ENCODE measurements at regions not wholly inside any gene's neighbourhood (a gene's known extent, or its start where the extent isn't known, plus 50 kb on each side); places are given as distances from the start of the nearest gene placed in this dataset.

DNA sequence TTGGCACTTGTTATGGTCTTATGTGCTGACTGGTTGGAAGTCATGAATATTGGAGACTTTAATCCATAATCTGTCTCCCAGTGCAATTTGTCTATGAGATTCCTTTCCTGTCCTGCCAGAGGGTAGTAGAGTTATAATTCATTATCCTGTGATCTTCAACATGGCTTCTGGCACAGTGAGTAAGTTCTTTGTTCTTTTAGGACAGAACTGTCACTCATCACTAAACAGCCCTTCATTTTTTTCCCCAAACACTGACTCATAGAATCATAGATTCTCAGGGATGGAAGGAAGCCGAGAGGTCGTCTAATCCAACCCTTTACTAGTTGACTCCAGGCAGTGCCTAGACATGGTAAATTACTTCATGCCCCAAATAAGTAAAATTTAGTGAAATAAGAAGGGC, 78.4 kb downstream of the LUZP4 start:
- no peaks in the 10 kb centered on the region for H3K27me3 Mint-ChIP-seq
- H3K27me3 ChIP-seq (ENCODE audit: control insufficient read depth in 1 of 2, insufficient read depth in 2 of 2, low read length in 2 of 2): no peaks in the 10 kb centered on the region
- no peaks in the 10 kb centered on the region for H3K36me3 ChIP-seq (ENCODE audit: insufficient read depth, low read length)
- ChIA-PET CTCF (no interaction called here), POLR2A (no interaction called here)
- ATAC-seq (ENCODE audit: poor library complexity): no peak
- H3K27ac ChIP-seq (ENCODE audit: low read depth in 1 of 2, low read length in 2 of 2): no peak overlapping the region
- peaks cover 3% of the 10 kb centered on the region for H3K9me3 Mint-ChIP-seq
- H3K4me1 ChIP-seq (ENCODE audit: insufficient read depth, low read length): no peaks in the 10 kb centered on the region
- DNase-seq: no peak
- no peaks in the 10 kb centered on the region for H3K9me3 ChIP-seq (ENCODE audit: control insufficient read depth in 1 of 2, insufficient read depth in 1 of 2, low read length in 2 of 2)
- H3K27ac Mint-ChIP-seq: no peak overlapping the region
- intact Hi-C loops (cut with DNase I, micrococcal nuclease): no loop called here
- TF ChIP-seq, protein P1, sequence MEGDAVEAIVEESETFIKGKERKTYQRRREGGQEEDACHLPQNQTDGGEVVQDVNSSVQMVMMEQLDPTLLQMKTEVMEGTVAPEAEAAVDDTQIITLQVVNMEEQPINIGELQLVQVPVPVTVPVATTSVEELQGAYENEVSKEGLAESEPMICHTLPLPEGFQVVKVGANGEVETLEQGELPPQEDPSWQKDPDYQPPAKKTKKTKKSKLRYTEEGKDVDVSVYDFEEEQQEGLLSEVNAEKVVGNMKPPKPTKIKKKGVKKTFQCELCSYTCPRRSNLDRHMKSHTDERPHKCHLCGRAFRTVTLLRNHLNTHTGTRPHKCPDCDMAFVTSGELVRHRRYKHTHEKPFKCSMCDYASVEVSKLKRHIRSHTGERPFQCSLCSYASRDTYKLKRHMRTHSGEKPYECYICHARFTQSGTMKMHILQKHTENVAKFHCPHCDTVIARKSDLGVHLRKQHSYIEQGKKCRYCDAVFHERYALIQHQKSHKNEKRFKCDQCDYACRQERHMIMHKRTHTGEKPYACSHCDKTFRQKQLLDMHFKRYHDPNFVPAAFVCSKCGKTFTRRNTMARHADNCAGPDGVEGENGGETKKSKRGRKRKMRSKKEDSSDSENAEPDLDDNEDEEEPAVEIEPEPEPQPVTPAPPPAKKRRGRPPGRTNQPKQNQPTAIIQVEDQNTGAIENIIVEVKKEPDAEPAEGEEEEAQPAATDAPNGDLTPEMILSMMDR (IDR thresholded peaks at IDR 0.05): no peak
- H3K4me1 Mint-ChIP-seq (ENCODE audit: low read depth): no peaks in the 10 kb centered on the region
- no peaks in the 10 kb centered on the region for H3K36me3 Mint-ChIP-seq (ENCODE audit: low read depth)
- no peak overlapping the region for H3K4me3 Mint-ChIP-seq
- H3K4me3 ChIP-seq (ENCODE audit: low read length): no peak overlapping the region

DNA sequence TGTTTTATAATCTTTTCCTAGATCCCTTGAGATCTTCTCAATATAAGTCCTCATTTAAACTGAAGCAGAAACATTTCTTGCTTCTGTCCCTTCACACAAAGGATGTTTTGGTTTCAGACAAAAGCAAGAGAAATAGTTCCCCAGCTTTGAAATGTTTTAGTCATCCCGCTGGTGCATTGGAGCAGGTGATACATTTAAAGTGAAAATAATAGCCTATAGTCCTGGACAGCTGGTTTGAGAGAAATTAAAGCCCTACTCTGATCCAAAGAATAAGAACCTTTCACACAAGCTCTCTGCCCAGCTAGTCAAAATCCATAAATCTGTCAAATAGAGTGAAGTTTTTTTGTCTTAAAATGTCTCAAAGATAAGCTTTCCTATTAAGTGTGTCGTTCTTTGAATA, 79.4 kb downstream of the LUZP4 start:
- no peaks in the 10 kb centered on the region for H3K9me3 ChIP-seq (ENCODE audit: control insufficient read depth in 1 of 2, insufficient read depth in 1 of 2, low read length in 2 of 2)
- ChIA-PET POLR2A (no interaction called here), CTCF (no interaction called here)
- ATAC-seq (ENCODE audit: poor library complexity) (no peak), DNase-seq (no peak)
- no peaks in the 10 kb centered on the region for H3K27me3 ChIP-seq (ENCODE audit: control insufficient read depth in 1 of 2, insufficient read depth in 2 of 2, low read length in 2 of 2)
- no peak overlapping the region for H3K4me3 Mint-ChIP-seq
- H3K36me3 Mint-ChIP-seq (ENCODE audit: low read depth): no peaks in the 10 kb centered on the region
- no peak overlapping the region for H3K27ac ChIP-seq (ENCODE audit: low read depth in 1 of 2, low read length in 2 of 2)
- H3K27ac Mint-ChIP-seq: no peak overlapping the region
- no peaks in the 10 kb centered on the region for H3K36me3 ChIP-seq (ENCODE audit: insufficient read depth, low read length)
- H3K27me3 Mint-ChIP-seq: no peaks in the 10 kb centered on the region
- no peak overlapping the region for H3K4me3 ChIP-seq (ENCODE audit: low read length)
- no peaks in the 10 kb centered on the region for H3K4me1 Mint-ChIP-seq (ENCODE audit: low read depth)
- intact Hi-C loops (cut with DNase I, micrococcal nuclease): no loop called here
- no peaks in the 10 kb centered on the region for H3K4me1 ChIP-seq (ENCODE audit: insufficient read depth, low read length)
- peaks cover 3% of the 10 kb centered on the region for H3K9me3 Mint-ChIP-seq
- TF ChIP-seq, protein P1 (IDR thresholded peaks at IDR 0.05): no peak

DNA sequence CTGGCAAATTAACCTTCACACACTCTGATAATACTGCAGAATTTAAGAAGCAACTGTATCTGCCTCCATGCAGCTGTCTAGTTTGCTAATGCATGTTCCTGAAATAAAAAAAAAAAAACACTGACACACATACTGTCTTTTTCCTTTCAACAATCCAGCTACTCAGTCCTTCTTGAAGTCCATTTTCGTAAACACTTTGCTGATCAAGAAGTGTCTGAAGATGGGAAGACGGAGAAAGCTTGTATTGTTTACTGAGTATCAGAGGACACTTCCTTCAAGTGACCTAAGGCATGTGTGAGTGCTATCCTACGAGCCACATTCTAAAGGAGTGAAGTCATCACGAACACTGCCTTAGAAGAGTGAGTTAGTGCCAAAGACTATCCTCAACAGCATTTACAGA, 82.6 kb downstream of the LUZP4 start:
- ChIA-PET POLR2A (no interaction called here), CTCF (no interaction called here)
- no peaks in the 10 kb centered on the region for H3K9me3 Mint-ChIP-seq
- H3K27ac Mint-ChIP-seq: no peak overlapping the region
- H3K4me1 Mint-ChIP-seq (ENCODE audit: low read depth): no peaks in the 10 kb centered on the region
- no peak overlapping the region for H3K4me3 Mint-ChIP-seq
- Histone ChIP-seq H3K9me3 (ENCODE audit: control insufficient read depth in 1 of 2, insufficient read depth in 1 of 2, low read length in 2 of 2) (no peaks in the 10 kb centered on the region), H3K27me3 (ENCODE audit: control insufficient read depth in 1 of 2, insufficient read depth in 2 of 2, low read length in 2 of 2) (no peaks in the 10 kb centered on the region), H3K4me1 (ENCODE audit: insufficient read depth, low read length) (no peaks in the 10 kb centered on the region), H3K27ac (ENCODE audit: low read depth in 1 of 2, low read length in 2 of 2) (no peak overlapping the region), H3K36me3 (ENCODE audit: insufficient read depth, low read length) (no peaks in the 10 kb centered on the region), H3K4me3 (ENCODE audit: low read length) (no peak overlapping the region)
- H3K27me3 Mint-ChIP-seq: no peaks in the 10 kb centered on the region
- intact Hi-C loops (cut with DNase I, micrococcal nuclease): no loop called here
- DNase-seq: no peak
- TF ChIP-seq, protein P1 (IDR thresholded peaks at IDR 0.05): no peak
- no peaks in the 10 kb centered on the region for H3K36me3 Mint-ChIP-seq (ENCODE audit: low read depth)
- ATAC-seq (ENCODE audit: poor library complexity): no peak
